ENCODE measurements at regions not wholly inside any gene's neighbourhood (a gene's known extent, or its start where the extent isn't known, plus 50 kb on each side); places are given as distances from the start of the nearest gene placed in this dataset.
A peak's percentile ranks its signal among the peaks of the same experiment; 100 is the strongest.
"Not testable (repeated sequence)": the region's sequence is repeated elsewhere in the genome, so short reads cannot be mapped to it uniquely, and the experiment has no call there.

GRCh38 chr15:85289677-85290365 lies 90.6 kb upstream of the AKAP13 start:
- in situ Hi-C loops (cut with MboI; ENCODE audit: low pct_unique_long_range_greater_than_20kb, low sequenced_read_pairs, unreplicated experiment) = loop anchor here (25.0 kb wide), 1 partner anchor 547 kb away; no protein-coding TSS in a partner anchor
- peak; percentile 68 for TF ChIP-seq CTCF (IDR thresholded peaks at IDR 0.05; ENCODE audit: extremely low read depth, insufficient read depth, missing control alignments)
- peak; percentile 52 for DNase-seq (ENCODE audit: low spot score)

- in situ Hi-C loops (cut with MboI; ENCODE audit: low pct_unique_long_range_greater_than_20kb, low sequenced_read_pairs, unreplicated experiment) = loop anchor here (25.0 kb wide), 1 partner anchor 545 kb away; no protein-coding TSS in a partner anchor
- not testable (repeated sequence) for DNase-seq (ENCODE audit: low spot score)
Measured at GRCh38 chr15:85292583-85292982, 87.8 kb upstream of the AKAP13 start.

GRCh38 chr15:85296615-85297402 lies 83.6 kb upstream of the AKAP13 start:
- TF ChIP-seq CTCF (IDR thresholded peaks at IDR 0.05; ENCODE audit: extremely low read depth, insufficient read depth, missing control alignments) = peak; percentile 80
- peak; percentile 74 for DNase-seq (ENCODE audit: low spot score)

GRCh38 chr15:85297537-85297936 lies 82.9 kb upstream of the AKAP13 start:
- in situ Hi-C loops (cut with MboI; ENCODE audit: low pct_unique_long_range_greater_than_20kb, low sequenced_read_pairs, unreplicated experiment) = loop anchor here (25.0 kb wide), 1 partner anchor 540 kb away; no protein-coding TSS in a partner anchor

More at GRCh38 chr15:85296615-85297402, 83.6 kb upstream of the AKAP13 start:
- in situ Hi-C loops (cut with MboI; ENCODE audit: low pct_unique_long_range_greater_than_20kb, low sequenced_read_pairs, unreplicated experiment) = loop anchor here (25.0 kb wide), 1 partner anchor 540 kb away; no protein-coding TSS in a partner anchor

GRCh38 chr15:85298366-85298765 lies 82.0 kb upstream of the AKAP13 start:
- TF ChIP-seq CTCF (IDR thresholded peaks at IDR 0.05; ENCODE audit: extremely low read depth, insufficient read depth, missing control alignments) = no peak
- DNase-seq (ENCODE audit: low spot score) = no peak
- in situ Hi-C loops (cut with MboI; ENCODE audit: low pct_unique_long_range_greater_than_20kb, low sequenced_read_pairs, unreplicated experiment) = loop anchor here (25.0 kb wide), 1 partner anchor 539 kb away; no protein-coding TSS in a partner anchor

More at GRCh38 chr15:85297537-85297936, 82.9 kb upstream of the AKAP13 start:
- no peak for DNase-seq (ENCODE audit: low spot score)
- no peak for TF ChIP-seq CTCF (IDR thresholded peaks at IDR 0.05; ENCODE audit: extremely low read depth, insufficient read depth, missing control alignments)

- TF ChIP-seq CTCF (IDR thresholded peaks at IDR 0.05; ENCODE audit: extremely low read depth, insufficient read depth, missing control alignments) = no peak
- in situ Hi-C loops (cut with MboI; ENCODE audit: low pct_unique_long_range_greater_than_20kb, low sequenced_read_pairs, unreplicated experiment) = loop anchor here (25.0 kb wide), 1 partner anchor 538 kb away; no protein-coding TSS in a partner anchor
- no peak for DNase-seq (ENCODE audit: low spot score)
Measured at GRCh38 chr15:85298941-85299340, 81.5 kb upstream of the AKAP13 start.

All from GM13977 (cell line).